ENCODE measurements at regions not wholly inside any gene's neighbourhood (a gene's known extent, or its start where the extent isn't known, plus 50 kb on each side); places are given as distances from the start of the nearest gene placed in this dataset.

GRCh38 chr1:157279138-157279801 lies 141.1 kb upstream of the ETV3 start:
- no peaks in the 10 kb centered on the region for H3K9me3 ChIP-seq (ENCODE audit: low read depth, low read length)
- H3K27ac ChIP-seq (ENCODE audit: low read depth, low read length), result no peak overlapping the region
- no peak for TF ChIP-seq CTCF (IDR thresholded peaks at IDR 0.05; ENCODE audit: extremely low read depth, low read depth, low read length)
- no peaks in the 10 kb centered on the region for H3K36me3 ChIP-seq (ENCODE audit: insufficient read depth, low read length)
- no peaks in the 10 kb centered on the region for H3K79me2 ChIP-seq (ENCODE audit: insufficient read depth, low read length)
- H3K27me3 ChIP-seq (ENCODE audit: insufficient read depth, low read length), result peaks cover 30% of the 10 kb centered on the region
- no peak for DNase-seq (ENCODE audit: insufficient read length, low spot score, missing footprints)
- peaks cover 10% of the 10 kb centered on the region for H3K4me1 ChIP-seq (ENCODE audit: insufficient read depth, low read length)
- H4K20me1 ChIP-seq (ENCODE audit: insufficient read depth, low read length), result no peaks in the 10 kb centered on the region
- H3K4me3 ChIP-seq (ENCODE audit: insufficient read depth, low read length), result no peak overlapping the region
- no peak overlapping the region for H3K4me2 ChIP-seq (ENCODE audit: insufficient read depth, low read length)
- H2AFZ ChIP-seq (ENCODE audit: low read length), result no peak overlapping the region

- Histone ChIP-seq H3K4me1 (ENCODE audit: insufficient read depth, low read length) (peaks cover 10% of the 10 kb centered on the region), H3K27ac (ENCODE audit: low read depth, low read length) (no peak overlapping the region), H3K36me3 (ENCODE audit: insufficient read depth, low read length) (no peaks in the 10 kb centered on the region), H3K79me2 (ENCODE audit: insufficient read depth, low read length) (no peaks in the 10 kb centered on the region), H3K9me3 (ENCODE audit: low read depth, low read length) (no peaks in the 10 kb centered on the region), H3K4me3 (ENCODE audit: insufficient read depth, low read length) (no peak overlapping the region), H2AFZ (ENCODE audit: low read length) (no peak overlapping the region), H3K4me2 (ENCODE audit: insufficient read depth, low read length) (no peak overlapping the region), H3K27me3 (ENCODE audit: insufficient read depth, low read length) (peaks cover 30% of the 10 kb centered on the region), H4K20me1 (ENCODE audit: insufficient read depth, low read length) (no peaks in the 10 kb centered on the region)
- no peak for TF ChIP-seq CTCF (IDR thresholded peaks at IDR 0.05; ENCODE audit: extremely low read depth, low read depth, low read length)
- DNase-seq (ENCODE audit: insufficient read length, low spot score, missing footprints), result no peak
These were observed 140.4 kb upstream of the ETV3 start for GRCh38 chr1:157278383-157279137.

GRCh38 chr1:157277913-157278312 lies 139.7 kb upstream of the ETV3 start:
- H3K27ac ChIP-seq (ENCODE audit: low read depth, low read length), result no peak overlapping the region

More at GRCh38 chr1:157277913-157278312, 139.7 kb upstream of the ETV3 start:
- no peak overlapping the region for H2AFZ ChIP-seq (ENCODE audit: low read length)
- H3K79me2 ChIP-seq (ENCODE audit: insufficient read depth, low read length), result no peaks in the 10 kb centered on the region
- H3K4me3 ChIP-seq (ENCODE audit: insufficient read depth, low read length), result no peak overlapping the region
- H3K4me2 ChIP-seq (ENCODE audit: insufficient read depth, low read length), result no peak overlapping the region
- TF ChIP-seq CTCF (IDR thresholded peaks at IDR 0.05; ENCODE audit: extremely low read depth, low read depth, low read length), result no peak
- H3K36me3 ChIP-seq (ENCODE audit: insufficient read depth, low read length), result no peaks in the 10 kb centered on the region
- no peaks in the 10 kb centered on the region for H4K20me1 ChIP-seq (ENCODE audit: insufficient read depth, low read length)
- peaks cover 30% of the 10 kb centered on the region for H3K27me3 ChIP-seq (ENCODE audit: insufficient read depth, low read length)
- DNase-seq (ENCODE audit: insufficient read length, low spot score, missing footprints), result no peak
- H3K9me3 ChIP-seq (ENCODE audit: low read depth, low read length), result no peaks in the 10 kb centered on the region
- peaks cover 10% of the 10 kb centered on the region for H3K4me1 ChIP-seq (ENCODE audit: insufficient read depth, low read length)
